GM21576 (cell line): ENCODE measurements at regions not wholly inside any gene's neighbourhood (a gene's known extent, or its start where the extent isn't known, plus 50 kb on each side); places are given as distances from the start of the nearest gene placed in this dataset.

Experiments
- ATAC-seq: cut with Tn5 transposase; IDR thresholded peaks from one replicate; pipeline ENCODE4 v1.9.1; 2021; ENCODE audit warnings: mild to moderate bottlenecking, moderate library complexity; ENCODE audit not compliant: unreplicated experiment

- no peak for ATAC-seq
Measured at GRCh38 chr4:28709891-28710290, 1849.2 kb downstream of the STIM2 start.

- no peak for ATAC-seq
Measured at GRCh38 chr4:28723371-28723770, 1862.7 kb downstream of the STIM2 start.

DNA sequence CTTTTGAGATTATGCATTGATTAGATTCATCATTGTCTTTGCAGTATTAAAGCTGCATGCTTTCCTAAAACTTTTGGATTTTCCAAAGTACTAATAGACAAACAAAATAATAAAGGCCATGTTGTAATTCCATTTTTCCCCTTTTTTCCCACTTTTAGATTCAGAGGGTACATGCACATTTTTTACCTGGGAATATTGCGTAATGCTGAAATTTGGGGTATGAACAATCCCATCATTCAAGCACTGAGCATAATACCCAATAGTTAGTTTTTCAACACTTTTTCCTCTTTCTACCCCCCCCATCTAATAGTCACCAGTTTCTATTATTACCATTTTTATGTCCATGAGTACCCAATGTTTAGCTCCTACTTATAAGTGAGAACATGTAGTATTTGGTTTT is 1863.6 kb downstream of the STIM2 start:
- no peak for ATAC-seq

- no peak for ATAC-seq
Measured at GRCh38 chr4:28730304-28730703, 1869.7 kb downstream of the STIM2 start.

GRCh38 chr4:28744066-28744465 is 1883.4 kb downstream of the STIM2 start:
- no peak for ATAC-seq

- ATAC-seq: no peak
Measured at GRCh38 chr4:28754376-28754775, 1893.7 kb downstream of the STIM2 start.

DNA sequence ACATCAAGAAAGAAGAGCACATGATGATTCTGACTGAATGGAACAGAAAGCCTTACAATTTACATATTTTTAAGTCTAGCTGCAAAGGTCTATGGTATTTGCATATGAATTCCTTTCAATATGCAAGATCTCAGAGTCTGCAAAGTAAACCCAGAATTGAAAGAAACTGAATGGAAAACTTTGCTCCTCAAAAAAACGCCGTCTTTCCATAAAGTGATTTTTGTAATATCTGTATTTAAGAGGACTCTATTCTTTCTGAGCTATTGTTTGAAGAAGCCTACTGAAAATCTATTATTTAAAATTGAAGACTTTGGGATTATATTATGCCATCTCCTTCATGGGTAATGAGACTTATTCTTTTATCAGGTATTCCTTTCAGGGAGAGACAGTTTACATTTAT is 1894.4 kb downstream of the STIM2 start:
- ATAC-seq: no peak

DNA sequence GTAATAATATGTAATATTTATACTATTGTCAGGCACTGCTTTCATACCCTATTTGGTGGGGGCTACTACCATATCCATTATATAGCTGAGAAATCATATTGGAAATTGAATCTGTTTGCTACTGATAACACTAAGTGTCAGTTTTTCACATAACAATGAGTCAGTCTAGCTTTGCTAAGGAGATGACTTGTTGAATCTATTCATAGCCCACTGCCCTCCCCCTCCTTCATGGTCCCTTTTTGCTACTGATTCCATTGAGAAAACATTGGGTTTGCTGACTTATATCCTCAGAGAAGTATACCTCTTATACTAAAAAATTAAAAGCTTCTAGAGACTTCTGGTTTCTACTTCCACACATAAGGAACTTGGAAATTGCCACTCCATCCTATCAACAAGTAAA is 1898.4 kb downstream of the STIM2 start:
- no peak for ATAC-seq

DNA sequence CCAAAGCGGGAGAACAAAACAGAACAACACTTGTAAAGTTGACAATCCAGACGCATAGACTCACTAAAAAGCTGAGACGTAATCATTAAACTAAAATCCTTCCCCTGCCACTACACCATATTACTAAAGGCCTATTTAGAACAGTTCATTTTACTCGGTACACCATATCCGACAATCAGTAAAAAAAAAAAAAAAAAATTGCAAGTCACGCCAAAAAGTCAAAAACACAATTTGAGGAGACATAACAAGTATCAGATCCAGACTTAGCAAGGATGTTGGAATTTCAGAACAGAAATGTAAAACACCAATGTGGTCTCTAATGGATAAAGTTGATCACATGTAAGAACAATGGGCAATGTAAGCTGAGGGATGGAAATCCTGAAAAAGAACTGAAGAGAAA is 1899.4 kb downstream of the STIM2 start:
- no peak for ATAC-seq

- ATAC-seq: no peak
Measured at GRCh38 chr4:28772066-28772465, 1911.4 kb downstream of the STIM2 start.

GRCh38 chr4:28772788-28773187 is 1912.1 kb downstream of the STIM2 start:
- no peak for ATAC-seq

- ATAC-seq: no peak
Measured at GRCh38 chr4:28774344-28774743, 1913.7 kb downstream of the STIM2 start.

- ATAC-seq: no peak
Measured at GRCh38 chr4:28776004-28776403, 1915.4 kb downstream of the STIM2 start.

DNA sequence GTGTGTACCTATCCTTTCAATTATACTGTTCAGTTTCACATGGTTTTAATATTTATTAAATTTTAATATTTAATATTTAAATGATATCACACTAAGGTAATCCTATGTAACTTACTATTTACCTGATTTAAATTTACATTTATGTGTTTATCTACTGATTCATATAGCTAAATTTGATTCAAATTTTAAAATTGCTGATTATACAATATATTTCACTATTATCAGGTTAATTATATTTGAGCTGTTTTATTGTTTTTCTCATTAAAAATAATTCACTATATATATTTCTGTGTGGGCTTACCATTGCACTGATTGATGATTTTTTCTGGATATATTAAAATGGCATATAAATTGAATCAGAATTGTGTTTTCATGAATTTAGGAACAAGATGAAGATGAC is 1923.5 kb downstream of the STIM2 start:
- no peak for ATAC-seq

GRCh38 chr4:28787947-28788346 is 1927.3 kb downstream of the STIM2 start:
- ATAC-seq: no peak

- no peak for ATAC-seq
Measured at GRCh38 chr4:28788929-28789490, 1928.4 kb downstream of the STIM2 start.

- no peak for ATAC-seq
Measured at GRCh38 chr4:28792917-28793597, 1927.1 kb upstream of the PCDH7 start.

- ATAC-seq: no peak
Measured at GRCh38 chr4:28799696-28800095, 1920.5 kb upstream of the PCDH7 start.

DNA sequence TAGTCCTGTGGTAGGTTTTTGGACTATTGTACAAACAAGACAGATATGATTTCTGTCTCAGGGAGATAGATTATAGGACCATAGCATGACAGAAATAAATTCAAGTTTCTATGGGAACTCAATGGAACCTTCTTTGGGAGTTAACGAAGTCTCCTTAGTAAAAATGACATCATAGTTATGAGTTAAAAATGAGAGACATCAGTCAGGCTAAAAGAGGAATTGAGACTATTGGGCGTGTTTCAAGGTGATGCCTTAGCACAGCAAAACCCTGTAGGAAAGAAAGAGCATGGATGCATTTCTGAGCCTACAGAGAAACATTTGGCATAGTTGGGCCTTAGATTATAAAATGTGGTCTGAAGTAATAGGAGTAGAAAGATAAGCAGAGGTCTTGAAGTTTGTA is 1909.1 kb upstream of the PCDH7 start:
- ATAC-seq: no peak

GRCh38 chr4:28822163-28822562 is 1898.0 kb upstream of the PCDH7 start:
- ATAC-seq: no peak

DNA sequence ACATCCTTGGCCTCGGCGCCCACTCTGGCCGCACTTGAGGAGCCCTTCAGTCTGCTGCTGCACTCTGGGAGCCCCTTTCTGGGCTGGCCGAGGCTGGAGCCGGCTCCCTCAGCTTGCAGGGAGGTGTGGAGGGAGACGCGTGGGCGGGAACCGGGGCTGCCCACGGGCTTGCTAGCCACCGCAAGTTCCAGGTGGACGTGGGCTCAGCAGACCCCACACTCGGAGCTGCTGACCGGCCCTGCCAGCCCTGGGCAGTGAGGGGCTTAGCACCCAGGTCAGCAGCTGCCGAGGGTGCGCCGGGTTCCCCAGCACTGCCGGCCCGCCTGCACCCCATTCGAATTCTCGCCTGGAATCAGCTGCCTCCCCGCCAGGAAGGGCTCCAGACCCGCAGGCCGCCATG is 1892.3 kb upstream of the PCDH7 start:
- no peak for ATAC-seq

DNA sequence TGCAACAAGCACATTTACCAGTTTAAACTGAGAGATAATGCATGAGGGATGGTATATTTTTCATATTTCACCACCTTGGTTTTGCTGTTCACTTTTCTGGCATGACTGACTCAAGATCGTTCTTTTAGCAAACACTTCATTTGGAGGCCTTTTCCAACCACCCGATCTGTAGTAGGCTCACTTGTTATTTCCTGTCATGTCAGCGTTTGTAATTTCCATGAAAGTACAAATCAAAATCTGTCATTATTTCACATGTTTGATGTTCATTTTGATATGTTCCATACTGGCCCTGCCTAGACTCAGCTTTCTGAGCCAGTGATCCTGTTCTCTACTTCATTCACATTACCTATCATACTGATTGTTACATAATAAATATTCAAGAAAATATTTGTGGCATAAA is 1888.3 kb upstream of the PCDH7 start:
- no peak for ATAC-seq

DNA sequence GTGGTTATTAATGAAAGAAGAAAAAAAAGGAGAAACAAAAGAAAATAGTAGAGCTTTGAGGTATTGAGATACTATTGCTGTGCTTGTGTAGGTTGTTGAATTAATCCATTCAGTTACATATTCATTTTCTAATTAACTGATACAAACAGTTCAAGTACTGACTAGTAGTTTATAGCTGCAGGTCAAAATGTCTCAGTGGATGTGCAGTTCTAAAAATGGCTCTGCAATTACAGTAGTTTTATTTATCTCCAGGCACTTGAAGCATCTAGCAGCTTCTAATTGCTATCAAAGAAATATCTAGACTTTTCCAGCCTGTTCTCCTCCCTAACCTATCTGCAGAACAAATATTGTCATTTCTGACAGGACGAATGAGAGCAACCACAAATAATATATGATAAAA is 1887.7 kb upstream of the PCDH7 start:
- no peak for ATAC-seq
